ENCODE measurements at regions not wholly inside any gene's neighbourhood (a gene's known extent, or its start where the extent isn't known, plus 50 kb on each side); places are given as distances from the start of the nearest gene placed in this dataset.

DNA sequence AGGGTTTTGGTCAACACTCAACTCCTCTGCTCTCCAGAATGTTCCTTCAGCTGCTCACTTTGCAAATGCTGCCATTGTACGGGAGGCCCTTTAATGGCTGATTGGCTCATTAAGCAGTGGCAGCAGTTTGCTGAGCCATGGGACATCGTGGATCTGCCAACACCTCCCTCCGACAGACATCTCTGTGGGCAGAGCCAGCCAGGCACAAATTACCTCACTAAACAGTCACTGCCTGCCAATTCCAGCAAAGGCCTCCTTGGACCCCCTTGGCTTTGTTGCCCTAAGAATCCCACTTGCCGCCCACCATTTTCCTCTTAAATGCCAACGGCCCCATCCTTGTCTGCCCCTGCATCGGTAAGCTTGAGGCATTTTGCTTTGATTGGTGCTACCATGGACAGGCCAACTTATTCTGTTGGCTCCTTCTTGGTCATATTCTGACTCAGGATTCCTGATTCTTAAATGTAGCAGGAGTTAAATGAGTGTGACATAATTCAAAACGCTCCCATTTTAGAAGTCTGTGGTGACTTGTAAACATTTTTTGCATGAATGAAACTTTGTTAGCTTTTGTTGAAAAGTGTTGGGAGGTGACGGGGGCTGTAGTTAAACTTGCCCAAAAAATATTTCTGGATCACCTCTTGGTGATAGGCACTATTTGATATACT lies 57.5 kb upstream of the LMO2 start:
- TF ChIP-seq, protein P1, sequence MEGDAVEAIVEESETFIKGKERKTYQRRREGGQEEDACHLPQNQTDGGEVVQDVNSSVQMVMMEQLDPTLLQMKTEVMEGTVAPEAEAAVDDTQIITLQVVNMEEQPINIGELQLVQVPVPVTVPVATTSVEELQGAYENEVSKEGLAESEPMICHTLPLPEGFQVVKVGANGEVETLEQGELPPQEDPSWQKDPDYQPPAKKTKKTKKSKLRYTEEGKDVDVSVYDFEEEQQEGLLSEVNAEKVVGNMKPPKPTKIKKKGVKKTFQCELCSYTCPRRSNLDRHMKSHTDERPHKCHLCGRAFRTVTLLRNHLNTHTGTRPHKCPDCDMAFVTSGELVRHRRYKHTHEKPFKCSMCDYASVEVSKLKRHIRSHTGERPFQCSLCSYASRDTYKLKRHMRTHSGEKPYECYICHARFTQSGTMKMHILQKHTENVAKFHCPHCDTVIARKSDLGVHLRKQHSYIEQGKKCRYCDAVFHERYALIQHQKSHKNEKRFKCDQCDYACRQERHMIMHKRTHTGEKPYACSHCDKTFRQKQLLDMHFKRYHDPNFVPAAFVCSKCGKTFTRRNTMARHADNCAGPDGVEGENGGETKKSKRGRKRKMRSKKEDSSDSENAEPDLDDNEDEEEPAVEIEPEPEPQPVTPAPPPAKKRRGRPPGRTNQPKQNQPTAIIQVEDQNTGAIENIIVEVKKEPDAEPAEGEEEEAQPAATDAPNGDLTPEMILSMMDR (IDR thresholded peaks at IDR 0.05 in 2 of 3, conservative IDR thresholded peaks at IDR 0.05 in 1 of 3; ENCODE audit: control insufficient read depth in 2 of 3, extremely low read depth in 1 of 3, insufficient read depth in 1 of 3, low read depth in 3 of 3, low read length in 3 of 3), result no peak
- TF ChIP-seq KAT2A (conservative IDR thresholded peaks at IDR 0.05; ENCODE audit: control insufficient read depth, low read depth, low read length) (no peak), POLR2A (IDR thresholded peaks at IDR 0.05; ENCODE audit: low read depth, low read length) (no peak), BRCA1 (IDR thresholded peaks at IDR 0.05; ENCODE audit: low read depth, low read length) (no peak), BHLHE40 (IDR thresholded peaks at IDR 0.05; ENCODE audit: borderline replicate concordance in 1 of 2, low read depth in 2 of 2, low read length in 1 of 2) (no peak), BCL11A (IDR thresholded peaks at IDR 0.05; ENCODE audit: low read depth, low read length) (no peak), JUND (IDR thresholded peaks at IDR 0.05; ENCODE audit: low read depth, low read length) (no peak), YY1 (IDR thresholded peaks at IDR 0.05; ENCODE audit: low read depth, low read length) (no peak), EP300 (IDR thresholded peaks at IDR 0.05; ENCODE audit: borderline replicate concordance in 1 of 2, control insufficient read depth in 1 of 2, low read depth in 2 of 2, low read length in 2 of 2) (no peak), EZH2 (IDR thresholded peaks at IDR 0.05; ENCODE audit: borderline replicate concordance, control insufficient read depth, low read depth, low read length) (no peak), SP1 (IDR thresholded peaks at IDR 0.05; ENCODE audit: low read depth, low read length) (no peak)
- TF ChIP-seq, protein P2, sequence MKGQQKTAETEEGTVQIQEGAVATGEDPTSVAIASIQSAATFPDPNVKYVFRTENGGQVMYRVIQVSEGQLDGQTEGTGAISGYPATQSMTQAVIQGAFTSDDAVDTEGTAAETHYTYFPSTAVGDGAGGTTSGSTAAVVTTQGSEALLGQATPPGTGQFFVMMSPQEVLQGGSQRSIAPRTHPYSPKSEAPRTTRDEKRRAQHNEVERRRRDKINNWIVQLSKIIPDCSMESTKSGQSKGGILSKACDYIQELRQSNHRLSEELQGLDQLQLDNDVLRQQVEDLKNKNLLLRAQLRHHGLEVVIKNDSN (IDR thresholded peaks at IDR 0.05; ENCODE audit: borderline replicate concordance, extremely low read length, insufficient read depth, low read depth, low read length), result no peak
- TF ChIP-seq, protein P3, sequence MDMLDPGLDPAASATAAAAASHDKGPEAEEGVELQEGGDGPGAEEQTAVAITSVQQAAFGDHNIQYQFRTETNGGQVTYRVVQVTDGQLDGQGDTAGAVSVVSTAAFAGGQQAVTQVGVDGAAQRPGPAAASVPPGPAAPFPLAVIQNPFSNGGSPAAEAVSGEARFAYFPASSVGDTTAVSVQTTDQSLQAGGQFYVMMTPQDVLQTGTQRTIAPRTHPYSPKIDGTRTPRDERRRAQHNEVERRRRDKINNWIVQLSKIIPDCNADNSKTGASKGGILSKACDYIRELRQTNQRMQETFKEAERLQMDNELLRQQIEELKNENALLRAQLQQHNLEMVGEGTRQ (IDR thresholded peaks at IDR 0.05; ENCODE audit: borderline replicate concordance, low read depth, low read length), result no peak
